Neural progenitor cell (in vitro differentiated cells): ENCODE measurements at regions not wholly inside any gene's neighbourhood (a gene's known extent, or its start where the extent isn't known, plus 50 kb on each side); places are given as distances from the start of the nearest gene placed in this dataset.

Source experiments
- EZH2 ChIP-seq: fragments of 200-600 bp; sonication (generic); IDR thresholded peaks from 2 replicates; pipeline ENCODE4 v1.6.1; 2017; ENCODE audit warnings: antibody characterized with exemption, mild to moderate bottlenecking, moderate library complexity
- EZH2phosphoT487 ChIP-seq: fragments of 200-600 bp; sonication (generic); IDR thresholded peaks from 2 replicates; pipeline ENCODE4 v1.6.1; 2017; ENCODE audit warnings: antibody characterized with exemption
- TF ChIP-seq, protein P1 (sequence below): fragments of 200-600 bp; sonication (generic); IDR thresholded peaks from 2 replicates; pipeline ENCODE4 v1.5.1; 2017; ENCODE audit warnings: antibody characterized with exemption, mild to moderate bottlenecking

DNA sequence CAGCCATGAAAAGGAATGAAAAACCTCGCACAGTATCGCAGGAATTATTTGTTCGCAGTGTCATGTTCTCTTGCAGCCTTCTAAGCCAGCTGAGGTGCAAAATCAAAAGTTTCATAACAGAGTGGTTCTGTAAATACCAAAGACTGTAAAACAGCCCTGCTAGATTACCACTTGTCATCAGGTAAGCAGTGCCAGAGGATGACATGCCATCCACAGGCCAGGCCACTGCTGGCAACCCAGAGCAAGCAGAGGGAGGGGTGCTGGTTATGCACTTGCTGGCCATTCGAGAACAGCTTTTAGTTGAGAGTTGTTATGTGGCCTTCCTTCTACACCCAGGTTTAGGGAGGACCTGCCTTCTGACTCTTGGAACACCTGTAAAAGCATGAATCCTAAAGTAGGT is 114.3 kb upstream of the MGAT5 start:
- TF ChIP-seq, protein P1, sequence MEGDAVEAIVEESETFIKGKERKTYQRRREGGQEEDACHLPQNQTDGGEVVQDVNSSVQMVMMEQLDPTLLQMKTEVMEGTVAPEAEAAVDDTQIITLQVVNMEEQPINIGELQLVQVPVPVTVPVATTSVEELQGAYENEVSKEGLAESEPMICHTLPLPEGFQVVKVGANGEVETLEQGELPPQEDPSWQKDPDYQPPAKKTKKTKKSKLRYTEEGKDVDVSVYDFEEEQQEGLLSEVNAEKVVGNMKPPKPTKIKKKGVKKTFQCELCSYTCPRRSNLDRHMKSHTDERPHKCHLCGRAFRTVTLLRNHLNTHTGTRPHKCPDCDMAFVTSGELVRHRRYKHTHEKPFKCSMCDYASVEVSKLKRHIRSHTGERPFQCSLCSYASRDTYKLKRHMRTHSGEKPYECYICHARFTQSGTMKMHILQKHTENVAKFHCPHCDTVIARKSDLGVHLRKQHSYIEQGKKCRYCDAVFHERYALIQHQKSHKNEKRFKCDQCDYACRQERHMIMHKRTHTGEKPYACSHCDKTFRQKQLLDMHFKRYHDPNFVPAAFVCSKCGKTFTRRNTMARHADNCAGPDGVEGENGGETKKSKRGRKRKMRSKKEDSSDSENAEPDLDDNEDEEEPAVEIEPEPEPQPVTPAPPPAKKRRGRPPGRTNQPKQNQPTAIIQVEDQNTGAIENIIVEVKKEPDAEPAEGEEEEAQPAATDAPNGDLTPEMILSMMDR = no peak
- TF ChIP-seq EZH2phosphoT487 (no peak), EZH2 (no peak)
